ENCODE measurements at regions not wholly inside any gene's neighbourhood (a gene's known extent, or its start where the extent isn't known, plus 50 kb on each side); places are given as distances from the start of the nearest gene placed in this dataset.
A peak's percentile ranks its signal among the peaks of the same experiment; 100 is the strongest.

- TF ChIP-seq ZBTB40 (IDR thresholded peaks at IDR 0.05; ENCODE audit: borderline replicate concordance) (no peak), MYB (IDR thresholded peaks at IDR 0.05; ENCODE audit: borderline replicate concordance, low read depth, low read length) (no peak), NFYA (IDR thresholded peaks at IDR 0.05; ENCODE audit: borderline replicate concordance, low read depth, low read length) (no peak), SP1 (IDR thresholded peaks at IDR 0.05; ENCODE audit: low read depth, low read length) (no peak), RFX5 (IDR thresholded peaks at IDR 0.05; ENCODE audit: low read depth, low read length) (no peak), CHD2 (IDR thresholded peaks at IDR 0.05; ENCODE audit: borderline replicate concordance, low read depth, low read length) (no peak), HSF1 (IDR thresholded peaks at IDR 0.05; ENCODE audit: low read depth, low read length) (no peak), BCLAF1 (IDR thresholded peaks at IDR 0.05) (no peak), JUND (IDR thresholded peaks at IDR 0.05; ENCODE audit: low read depth, low read length) (no peak), TAF1 (IDR thresholded peaks at IDR 0.05; ENCODE audit: borderline replicate concordance, low read depth, low read length) (peak; percentile 92), ZNF207 (IDR thresholded peaks at IDR 0.05; ENCODE audit: borderline replicate concordance) (no peak), ZNF622 (IDR thresholded peaks at IDR 0.05) (no peak), SKIL (IDR thresholded peaks at IDR 0.05; ENCODE audit: low read depth, poor library complexity, severe bottlenecking) (peak; percentile 19), RB1 (IDR thresholded peaks at IDR 0.05; ENCODE audit: borderline replicate concordance) (0 out of 2 replicates have a peak, but pooled peaks have one; percentile 17), NFYB (IDR thresholded peaks at IDR 0.05; ENCODE audit: insufficient read depth, low read depth, low read length) (no peak; the same call in 1 of the 2 replicates), SPI1 (IDR thresholded peaks at IDR 0.05; ENCODE audit: borderline replicate concordance, insufficient read depth, low read depth, low read length) (peak; percentile 85), ETV6 (conservative IDR thresholded peaks at IDR 0.05 in 1 of 2, IDR thresholded peaks at IDR 0.05 in 1 of 2; ENCODE audit: borderline replicate concordance in 1 of 2, low read depth in 1 of 2) (0 out of 4 replicates have a peak, but pooled peaks of 1 of the 2 experiments have one; percentile 28), STAT1 (conservative IDR thresholded peaks at IDR 0.05) (no peak)
Observed at GRCh38 chr12:92466391-92467305, 236.1 kb upstream of the PLEKHG7 start (continued).

Measured in GM12878 (cell line).